ENCODE measurements at regions not wholly inside any gene's neighbourhood (a gene's known extent, or its start where the extent isn't known, plus 50 kb on each side); places are given as distances from the start of the nearest gene placed in this dataset.

- Mint-ChIP-seq H3K4me3 (ENCODE audit: unreplicated experiment) (no peak overlapping the region), H3K4me1 (ENCODE audit: low read depth, unreplicated experiment) (peaks cover 4% of the 10 kb centered on the region), H3K36me3 (ENCODE audit: unreplicated experiment) (no peaks in the 10 kb centered on the region), H3K27ac (ENCODE audit: unreplicated experiment) (no peak overlapping the region), H3K9me3 (ENCODE audit: unreplicated experiment) (no peaks in the 10 kb centered on the region), H3K27me3 (ENCODE audit: unreplicated experiment) (no peaks in the 10 kb centered on the region)
- no peak for DNase-seq
- TF ChIP-seq CTCF (IDR thresholded peaks at IDR 0.05; ENCODE audit: partially characterized antibody, unreplicated experiment), result no peak
Observed at GRCh38 chr4:58679051-58679450, 1568.9 kb upstream of the IGFBP7 start.

- H3K4me3 Mint-ChIP-seq (ENCODE audit: unreplicated experiment), result no peak overlapping the region
- H3K9me3 Mint-ChIP-seq (ENCODE audit: unreplicated experiment), result peaks cover 1% of the 10 kb centered on the region
- peaks cover 12% of the 10 kb centered on the region for H3K36me3 Mint-ChIP-seq (ENCODE audit: unreplicated experiment)
- H3K27ac Mint-ChIP-seq (ENCODE audit: unreplicated experiment), result no peak overlapping the region
- TF ChIP-seq CTCF (IDR thresholded peaks at IDR 0.05; ENCODE audit: partially characterized antibody, unreplicated experiment), result no peak
- DNase-seq, result no peak
- H3K4me1 Mint-ChIP-seq (ENCODE audit: low read depth, unreplicated experiment), result no peaks in the 10 kb centered on the region
- no peaks in the 10 kb centered on the region for H3K27me3 Mint-ChIP-seq (ENCODE audit: unreplicated experiment)
Observed at GRCh38 chr4:58669783-58670182, 1559.6 kb upstream of the IGFBP7 start.

GRCh38 chr4:58665649-58666048 lies 1555.5 kb upstream of the IGFBP7 start:
- no peaks in the 10 kb centered on the region for H3K4me1 Mint-ChIP-seq (ENCODE audit: low read depth, unreplicated experiment)
- no peaks in the 10 kb centered on the region for H3K27me3 Mint-ChIP-seq (ENCODE audit: unreplicated experiment)
- H3K27ac Mint-ChIP-seq (ENCODE audit: unreplicated experiment), result no peak overlapping the region
- DNase-seq, result no peak
- no peak overlapping the region for H3K4me3 Mint-ChIP-seq (ENCODE audit: unreplicated experiment)
- H3K9me3 Mint-ChIP-seq (ENCODE audit: unreplicated experiment), result peaks cover 2% of the 10 kb centered on the region
- H3K36me3 Mint-ChIP-seq (ENCODE audit: unreplicated experiment), result peaks cover 21% of the 10 kb centered on the region
- TF ChIP-seq CTCF (IDR thresholded peaks at IDR 0.05; ENCODE audit: partially characterized antibody, unreplicated experiment), result no peak

- TF ChIP-seq CTCF (IDR thresholded peaks at IDR 0.05; ENCODE audit: partially characterized antibody, unreplicated experiment), result no peak
- Mint-ChIP-seq H3K4me1 (ENCODE audit: low read depth, unreplicated experiment) (peaks cover 4% of the 10 kb centered on the region), H3K36me3 (ENCODE audit: unreplicated experiment) (peaks cover 37% of the 10 kb centered on the region), H3K4me3 (ENCODE audit: unreplicated experiment) (no peak overlapping the region), H3K9me3 (ENCODE audit: unreplicated experiment) (peaks cover 4% of the 10 kb centered on the region), H3K27ac (ENCODE audit: unreplicated experiment) (no peak overlapping the region), H3K27me3 (ENCODE audit: unreplicated experiment) (no peaks in the 10 kb centered on the region)
- DNase-seq, result no peak
Observed at GRCh38 chr4:58658701-58659100, 1548.5 kb upstream of the IGFBP7 start.

GRCh38 chr4:58653251-58653650 lies 1543.1 kb upstream of the IGFBP7 start:
- Mint-ChIP-seq H3K4me3 (ENCODE audit: unreplicated experiment) (no peak overlapping the region), H3K36me3 (ENCODE audit: unreplicated experiment) (peaks cover 16% of the 10 kb centered on the region), H3K4me1 (ENCODE audit: low read depth, unreplicated experiment) (peaks cover 22% of the 10 kb centered on the region), H3K9me3 (ENCODE audit: unreplicated experiment) (peaks cover 12% of the 10 kb centered on the region), H3K27ac (ENCODE audit: unreplicated experiment) (no peak overlapping the region), H3K27me3 (ENCODE audit: unreplicated experiment) (peaks cover 3% of the 10 kb centered on the region)
- TF ChIP-seq CTCF (IDR thresholded peaks at IDR 0.05; ENCODE audit: partially characterized antibody, unreplicated experiment), result no peak
- DNase-seq, result no peak
